ENCODE measurements at regions not wholly inside any gene's neighbourhood (a gene's known extent, or its start where the extent isn't known, plus 50 kb on each side); places are given as distances from the start of the nearest gene placed in this dataset.
A peak's percentile ranks its signal among the peaks of the same experiment; 100 is the strongest.
"Not testable (repeated sequence)": the region's sequence is repeated elsewhere in the genome, so short reads cannot be mapped to it uniquely, and the experiment has no call there.

- no peak for DNase-seq (ENCODE audit: low read depth)
These were observed 318.3 kb upstream of the MAGEB18 start for GRCh38 chrX:25819879-25820278.

DNA sequence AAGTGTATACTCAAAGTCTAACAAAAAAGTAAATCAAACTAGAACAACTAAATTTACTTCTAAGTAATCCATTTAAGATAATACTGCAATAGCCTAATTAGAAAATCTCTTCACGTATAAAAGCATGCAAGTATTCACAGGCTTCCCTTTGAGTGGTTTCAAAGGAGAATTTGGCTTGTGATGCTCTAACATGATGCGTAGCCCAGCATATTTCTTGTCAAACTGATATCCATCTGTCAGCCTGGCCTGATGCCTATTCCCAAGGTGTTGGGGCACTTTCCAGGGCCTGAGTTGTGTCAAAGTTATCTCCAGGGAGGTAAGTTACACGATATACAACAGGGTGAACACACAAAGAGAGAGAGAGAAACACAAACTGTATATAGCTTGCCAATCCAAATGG lies 287.0 kb upstream of the MAGEB18 start:
- no peak for DNase-seq (ENCODE audit: low read depth)

DNA sequence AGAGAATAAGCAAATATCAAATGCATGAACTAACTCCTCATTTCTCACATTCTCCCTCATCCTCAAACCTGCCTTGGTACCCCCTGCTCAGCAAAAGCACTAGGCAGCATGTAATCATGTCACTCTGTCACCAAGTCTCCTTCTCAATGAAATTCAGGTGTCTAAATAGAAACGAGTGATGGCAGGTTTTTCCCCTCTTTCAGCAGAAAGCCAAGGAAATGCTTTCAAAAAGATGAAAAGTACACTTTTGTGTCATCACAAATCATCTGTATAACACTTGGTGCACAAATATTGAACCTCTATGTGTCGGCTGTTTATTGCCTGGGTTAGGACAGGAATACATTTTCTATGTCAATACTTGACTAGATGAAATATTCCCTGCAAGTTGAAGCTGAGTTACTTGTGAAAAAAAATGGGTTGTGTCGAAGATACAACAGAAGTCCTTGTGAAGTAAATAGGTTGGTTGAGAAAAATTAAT lies 285.1 kb upstream of the MAGEB18 start:
- no peak for DNase-seq (ENCODE audit: low read depth)

DNA sequence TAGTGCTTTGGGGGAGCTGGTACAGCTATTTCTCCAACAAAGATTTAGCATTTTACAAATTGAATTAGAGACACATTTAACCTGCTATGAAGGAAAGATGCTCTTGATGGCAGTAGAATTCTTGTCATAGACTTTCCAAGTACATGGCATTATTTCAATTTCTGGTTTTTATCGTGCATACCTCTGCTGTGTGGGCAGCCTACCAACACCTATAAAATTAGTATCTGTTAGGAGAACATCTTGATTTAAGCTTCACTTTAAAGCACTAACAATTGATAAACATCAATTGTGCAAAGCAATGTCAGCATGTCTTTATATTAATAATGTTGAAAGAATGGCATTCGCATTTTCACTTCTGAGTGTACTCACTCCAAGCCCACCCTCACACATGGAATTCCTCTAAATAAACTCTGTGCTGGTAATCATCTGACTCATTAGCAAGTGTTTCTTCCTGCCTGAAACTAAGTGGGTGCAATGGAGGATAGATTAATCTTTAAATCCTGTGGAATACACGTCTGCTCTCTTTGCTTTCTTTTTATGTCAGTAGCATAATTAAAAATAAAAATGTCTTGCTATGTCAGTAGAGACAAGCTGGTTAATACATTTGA lies 279.8 kb upstream of the MAGEB18 start:
- DNase-seq (ENCODE audit: low read depth), result peak; percentile 11

- DNase-seq (ENCODE audit: low read depth), result no peak
These were observed 277.8 kb upstream of the MAGEB18 start for GRCh38 chrX:25860322-25860721.

DNA sequence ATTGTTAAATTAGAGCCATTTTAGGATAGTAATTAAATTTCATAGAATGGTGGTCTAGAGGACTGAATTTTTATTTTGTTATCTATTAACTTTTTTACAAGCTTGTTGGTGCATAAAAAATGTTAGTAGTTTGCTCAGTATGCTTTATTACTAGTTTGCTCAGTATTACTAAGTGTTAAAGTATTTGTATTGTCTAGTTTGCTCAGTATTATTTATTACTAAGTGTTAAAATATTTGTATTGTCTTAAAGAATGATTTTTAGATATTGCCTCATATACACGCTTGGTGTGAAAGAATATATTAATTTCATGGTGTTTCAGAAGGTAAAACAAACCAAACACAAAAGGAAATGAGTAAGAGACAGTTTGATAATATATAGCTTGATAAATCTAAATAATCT lies 268.4 kb upstream of the MAGEB18 start:
- no peak for DNase-seq (ENCODE audit: low read depth)

GRCh38 chrX:25872786-25873185 lies 265.4 kb upstream of the MAGEB18 start:
- no peak for DNase-seq (ENCODE audit: low read depth)

GRCh38 chrX:25873196-25873595 lies 264.9 kb upstream of the MAGEB18 start:
- peak; percentile 39 for DNase-seq (ENCODE audit: low read depth)

DNA sequence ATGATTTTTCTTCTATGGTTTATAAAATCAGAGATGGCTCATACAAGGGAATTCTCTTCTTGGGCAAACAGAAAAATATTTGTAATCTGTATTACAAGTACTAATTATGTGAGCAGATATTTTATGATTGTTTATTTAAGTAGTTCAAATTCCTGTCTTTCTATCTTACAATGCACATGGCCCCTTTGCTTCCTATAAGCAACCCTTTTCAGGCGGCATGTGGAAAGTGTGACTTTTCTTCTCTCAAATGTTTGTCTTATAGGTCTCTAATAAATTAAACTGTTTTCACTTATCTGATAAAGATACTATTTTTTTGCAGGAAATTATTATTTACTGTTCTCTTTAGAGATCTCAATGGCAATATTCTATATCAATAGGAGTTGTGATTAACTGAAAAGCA lies 259.3 kb upstream of the MAGEB18 start:
- DNase-seq (ENCODE audit: low read depth), result no peak

- DNase-seq (ENCODE audit: low read depth), result not testable (repeated sequence)
These were observed 255.6 kb upstream of the MAGEB18 start for GRCh38 chrX:25882503-25882902.

GRCh38 chrX:25897758-25898157 lies 240.4 kb upstream of the MAGEB18 start:
- no peak for DNase-seq (ENCODE audit: low read depth)

GRCh38 chrX:25905728-25906127 lies 232.4 kb upstream of the MAGEB18 start:
- DNase-seq (ENCODE audit: low read depth), result not testable (repeated sequence)

- DNase-seq (ENCODE audit: low read depth), result no peak
These were observed 212.2 kb upstream of the MAGEB18 start for GRCh38 chrX:25925946-25926345.

DNA sequence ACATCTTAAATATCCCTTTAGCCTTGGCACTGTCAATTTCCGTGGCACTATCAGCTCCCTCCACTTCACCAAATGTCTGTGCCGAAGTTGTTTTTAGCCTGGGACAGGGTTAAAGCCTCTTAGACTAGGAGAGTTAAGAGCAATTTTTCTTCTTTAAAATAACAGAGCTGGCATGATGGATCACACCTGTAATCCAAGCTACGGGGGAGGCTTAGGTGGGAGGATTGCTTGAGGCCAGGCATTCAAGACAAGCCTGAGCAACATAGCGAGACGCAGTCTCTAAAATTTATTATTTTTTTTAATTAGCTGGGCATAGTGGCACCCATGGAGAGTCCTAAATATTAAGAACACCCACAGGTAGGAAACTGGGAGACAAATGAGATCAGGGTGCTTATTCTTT lies 209.8 kb upstream of the MAGEB18 start:
- no peak for DNase-seq (ENCODE audit: low read depth)

GRCh38 chrX:25941087-25941486 lies 197.1 kb upstream of the MAGEB18 start:
- DNase-seq (ENCODE audit: low read depth), result peak; percentile 90

DNA sequence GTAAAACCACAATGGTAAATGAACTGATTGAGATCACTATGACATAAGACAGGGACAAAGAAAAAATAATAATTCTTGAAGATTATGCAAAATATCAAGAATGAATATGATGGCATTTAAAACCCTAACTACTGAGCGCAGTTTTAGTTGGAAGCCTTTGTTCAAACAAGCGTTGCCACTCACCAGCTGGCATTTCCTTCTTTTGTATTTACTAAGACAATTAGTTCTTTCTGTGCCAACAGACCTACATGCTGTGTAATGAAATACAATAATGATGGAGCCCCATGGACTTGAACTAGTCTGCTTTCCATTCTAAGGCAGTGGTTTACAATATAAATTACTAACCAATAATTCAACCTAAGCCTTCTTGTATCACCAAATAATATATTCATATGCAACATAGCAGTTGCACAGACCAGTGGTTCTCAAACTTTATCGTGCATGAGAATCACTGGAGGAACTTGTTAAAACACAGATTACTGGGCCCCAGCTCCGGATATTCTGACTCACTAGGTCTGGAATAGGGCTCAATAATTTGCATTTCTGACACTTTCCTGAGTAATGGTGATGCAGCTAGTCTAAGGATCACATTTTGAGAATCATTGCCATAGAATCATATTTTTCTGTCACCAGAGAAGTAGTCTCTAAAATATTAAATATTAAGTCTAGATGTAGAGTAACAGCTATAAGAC lies 196.4 kb upstream of the MAGEB18 start:
- DNase-seq (ENCODE audit: low read depth), result peak; percentile 56

DNA sequence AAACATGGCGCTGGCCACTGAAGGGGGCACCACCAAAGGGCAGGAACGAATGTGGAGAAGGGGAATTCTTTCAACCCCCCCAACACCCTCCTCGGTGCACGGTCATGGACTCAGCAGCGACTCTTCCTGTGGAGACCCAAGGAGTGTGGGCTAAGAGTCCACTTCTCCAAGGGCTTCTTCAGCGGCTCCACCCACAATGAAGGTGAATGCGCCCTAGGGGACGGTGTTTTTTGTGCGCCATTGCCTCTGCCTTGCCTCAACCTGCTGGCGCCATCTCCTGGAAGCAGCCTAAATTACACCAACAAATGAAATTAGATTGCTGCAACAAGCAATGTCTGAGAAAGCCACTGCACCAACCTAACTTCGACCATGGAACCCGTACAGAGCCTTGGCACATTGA lies 169.2 kb upstream of the MAGEB18 start:
- peak; percentile 42 for DNase-seq (ENCODE audit: low read depth)

DNA sequence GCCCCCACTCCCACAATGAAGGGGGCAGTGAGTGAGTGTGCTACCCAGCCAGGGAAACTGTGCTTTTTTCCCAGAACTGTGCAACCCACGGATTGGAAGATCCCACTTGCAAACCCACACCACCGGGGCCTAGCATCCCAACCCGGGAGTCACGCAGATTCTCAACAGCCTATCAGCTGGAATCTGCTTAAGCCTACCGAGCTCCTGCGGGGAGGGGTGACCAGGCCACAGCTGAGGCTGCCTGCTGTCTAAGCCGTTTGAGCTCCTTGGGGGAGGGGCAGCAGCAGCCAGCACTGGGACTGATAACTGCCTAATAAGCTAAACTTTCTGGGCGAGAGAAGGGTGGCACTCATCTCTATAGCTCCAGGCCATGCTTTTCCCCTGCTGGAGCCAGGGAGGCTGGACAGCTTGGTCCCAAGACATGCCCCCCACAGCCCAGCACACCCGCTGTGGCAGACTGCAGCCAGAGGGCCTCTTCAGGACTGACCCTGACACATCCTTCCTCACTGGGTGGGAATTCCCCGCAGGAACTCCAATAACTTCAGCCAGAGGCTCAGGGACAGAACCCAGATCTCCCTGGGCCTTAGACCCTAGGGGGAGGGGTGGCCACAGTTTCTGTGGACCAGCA lies 161.3 kb upstream of the MAGEB18 start:
- DNase-seq (ENCODE audit: low read depth), result no peak

DNA sequence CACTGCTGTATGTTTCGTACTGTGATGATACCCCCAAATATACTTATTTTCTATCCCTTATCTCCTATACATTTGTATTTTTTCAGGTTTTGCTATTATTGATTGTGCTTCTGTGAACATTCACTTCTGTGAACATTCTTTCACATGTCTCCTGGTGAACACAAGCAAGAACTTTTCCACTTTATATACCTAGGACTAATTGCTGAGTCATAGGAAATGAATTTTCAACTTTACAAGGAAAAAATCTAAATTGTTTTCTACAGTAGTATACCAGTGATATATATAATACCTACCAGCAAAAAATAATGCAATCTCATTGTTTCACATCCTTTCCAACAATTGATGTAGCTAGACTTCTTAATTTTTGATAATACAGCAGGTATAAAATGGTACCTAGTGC lies 139.5 kb upstream of the MAGEB18 start:
- DNase-seq (ENCODE audit: low read depth), result no peak

- DNase-seq (ENCODE audit: low read depth), result no peak
These were observed 130.7 kb upstream of the MAGEB18 start for GRCh38 chrX:26007462-26007861.

- DNase-seq (ENCODE audit: low read depth), result no peak
These were observed 130.1 kb upstream of the MAGEB18 start for GRCh38 chrX:26008042-26008441.

DNA sequence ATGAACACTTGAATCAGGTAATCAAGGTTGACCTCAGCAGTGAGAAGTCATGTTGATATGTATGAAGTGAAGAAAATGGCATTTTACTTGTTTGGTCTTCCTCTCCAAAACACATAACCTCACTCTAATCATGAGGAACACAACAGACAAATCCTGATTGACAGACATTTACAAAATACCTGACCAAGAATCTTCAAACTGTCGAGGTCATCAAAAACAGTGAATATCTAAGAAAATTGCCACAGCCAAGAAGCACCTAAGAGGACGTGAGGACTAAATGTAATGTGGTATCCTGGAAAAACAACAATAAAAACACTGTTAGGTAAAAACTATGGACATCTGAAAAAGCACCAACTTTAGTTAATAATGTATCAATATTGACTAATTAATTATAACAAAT lies 129.5 kb upstream of the MAGEB18 start:
- no peak for DNase-seq (ENCODE audit: low read depth)

DNA sequence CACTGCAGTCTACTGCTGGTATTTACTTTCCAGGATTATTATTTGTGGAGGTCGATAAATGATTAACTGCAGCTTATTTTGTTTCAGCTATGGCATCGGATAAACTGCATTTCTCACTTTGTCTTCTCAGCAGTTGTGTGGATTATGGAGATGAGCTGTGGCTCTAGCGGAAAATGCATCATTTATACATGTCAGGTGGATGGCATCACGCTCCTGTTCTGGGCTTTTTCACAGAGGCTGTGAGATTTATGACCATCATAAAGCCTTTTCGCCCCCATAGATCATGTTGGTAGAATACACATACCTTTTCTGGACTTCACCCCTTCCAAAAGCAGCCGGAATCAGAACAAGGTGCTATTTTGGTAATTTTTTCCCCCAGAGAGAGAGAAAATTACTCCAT lies 118.8 kb upstream of the MAGEB18 start:
- DNase-seq (ENCODE audit: low read depth), result no peak
